Small intestine (tissue), 7 donors: ENCODE measurements at regions not wholly inside any gene's neighbourhood (a gene's known extent, or its start where the extent isn't known, plus 50 kb on each side); places are given as distances from the start of the nearest gene placed in this dataset.

Experiments
- DNase-seq, 2 donors: peaks; one replicate each; pipeline versions ENCODE4 v3.0.0 to v3.0.0-alpha.2; 2013
- FAIRE-seq: peaks from 2 replicates; lab custom pipeline; 2012; peaks lifted over from hg19 to GRCh38; lab: Jason Lieb, UNC
- H3K27ac ChIP-seq, 3 donors: one replicate each; pipeline ENCODE4 v1.5.1; 2013; ENCODE audit warnings: low read length in 2 of 3, mild to moderate bottlenecking in 2 of 3, control low read depth in 1 of 3, inconsistent platforms in 1 of 3, low read depth in 1 of 3, moderate library complexity in 1 of 3
- H3K27me3 ChIP-seq, 3 donors: one replicate each; pipeline ENCODE4 v1.6.1; 2013; ENCODE audit warnings: low read length in 3 of 3, inconsistent platforms in 1 of 3; ENCODE audit not compliant: control insufficient read depth in 3 of 3, insufficient read depth in 3 of 3
- H3K36me3 ChIP-seq, 3 donors: one replicate each; pipeline ENCODE4 v1.6.1; 2013; ENCODE audit warnings: low read length in 3 of 3, inconsistent platforms in 1 of 3, low read depth in 1 of 3, mild to moderate bottlenecking in 1 of 3, moderate library complexity in 1 of 3; ENCODE audit not compliant: control insufficient read depth in 3 of 3, insufficient read depth in 2 of 3
- H3K4me1 ChIP-seq, 3 donors: one replicate each; pipeline ENCODE4 v1.6.1; 2013; ENCODE audit warnings: low read length in 2 of 3, inconsistent platforms in 1 of 3, low read depth in 1 of 3, mild to moderate bottlenecking in 1 of 3, moderate library complexity in 1 of 3; ENCODE audit not compliant: control insufficient read depth in 3 of 3, insufficient read depth in 2 of 3
- H3K4me3 ChIP-seq, 3 donors: one replicate each; pipeline ENCODE4 v1.5.1; 2013; ENCODE audit warnings: low read length in 3 of 3, control low read depth in 1 of 3, inconsistent platforms in 1 of 3, low read depth in 1 of 3, mild to moderate bottlenecking in 1 of 3, moderate library complexity in 1 of 3
- H3K9me3 ChIP-seq, 2 donors: one replicate each; pipeline ENCODE4 v1.6.1; 2013; ENCODE audit warnings: low read depth in 1 of 2, low read length in 1 of 2; ENCODE audit not compliant: control insufficient read depth in 2 of 2, insufficient read depth in 1 of 2
- WGBS, 3 donors: extraction: QIAGEN DNeasy Blood & Tissue Kit; methylation state at CpG; one replicate each; pipeline ENCODE4 v1.1.7; 2013; 5-methylcytosine and 5-hydroxymethylcytosine counted together
- donor health status: healthy with polysubstance abuse.
- donor health status: control.
- donor health status: control.
- donor health status: Bipolar disorder and iron deficiency.
- donor health status: healthy.

- Histone ChIP-seq H3K9me3 (peaks cover 0 to 15% of the 10 kb centered on the region in 2 donors), H3K4me1 (no peaks in the 10 kb centered on the region), H3K4me3 (no peak overlapping the region), H3K36me3 (no peaks in the 10 kb centered on the region), H3K27me3 (no peaks in the 10 kb centered on the region), H3K27ac (no peak overlapping the region)
- WGBS, 3 donors = 21 to 69% (median 50%) methylated on average over 2 of the region's 2 CpGs
- no peak for FAIRE-seq
- no peak for DNase-seq
These were observed 947.0 kb downstream of the REEP3 start for GRCh38 chr10:64468219-64468618.

GRCh38 chr10:64476506-64476905 is 955.3 kb downstream of the REEP3 start:
- Histone ChIP-seq H3K4me1 (no peaks in the 10 kb centered on the region), H3K4me3 (no peak overlapping the region), H3K27ac (no peak overlapping the region), H3K9me3 (no peaks in the 10 kb centered on the region), H3K36me3 (no peaks in the 10 kb centered on the region), H3K27me3 (no peaks in the 10 kb centered on the region)
- DNase-seq (no peak), FAIRE-seq (no peak)

- no peak overlapping the region for H3K4me3 ChIP-seq
- H3K27ac ChIP-seq = no peak overlapping the region
- DNase-seq (no peak), FAIRE-seq (no peak)
- no peaks in the 10 kb centered on the region for H3K27me3 ChIP-seq
- H3K4me1 ChIP-seq = no peaks in the 10 kb centered on the region
- no peaks in the 10 kb centered on the region for H3K9me3 ChIP-seq
- no peaks in the 10 kb centered on the region for H3K36me3 ChIP-seq
These were observed 956.6 kb downstream of the REEP3 start for GRCh38 chr10:64477791-64478190.

- FAIRE-seq = no peak
- Histone ChIP-seq H3K27ac (no peak overlapping the region), H3K9me3 (no peaks in the 10 kb centered on the region), H3K36me3 (no peaks in the 10 kb centered on the region), H3K4me1 (no peaks in the 10 kb centered on the region), H3K4me3 (no peak overlapping the region), H3K27me3 (no peaks in the 10 kb centered on the region)
- no peak for DNase-seq
These were observed 963.7 kb downstream of the REEP3 start for GRCh38 chr10:64484811-64485330.

GRCh38 chr10:64486149-64486548 is 964.9 kb downstream of the REEP3 start:
- Histone ChIP-seq H3K4me3 (no peak overlapping the region), H3K4me1 (no peaks in the 10 kb centered on the region), H3K27me3 (no peaks in the 10 kb centered on the region), H3K9me3 (no peaks in the 10 kb centered on the region), H3K36me3 (no peaks in the 10 kb centered on the region), H3K27ac (no peak overlapping the region)
- no peak for DNase-seq
- WGBS, 3 donors = 47 to 64% (median 50%) methylated on average over 2 of the region's 2 CpGs
- no peak for FAIRE-seq

GRCh38 chr10:64486901-64487300 is 965.7 kb downstream of the REEP3 start:
- FAIRE-seq (no peak), DNase-seq (no peak)

GRCh38 chr10:64494901-64495300 is 973.7 kb downstream of the REEP3 start:
- H3K27me3 ChIP-seq = no peaks in the 10 kb centered on the region
- H3K4me1 ChIP-seq = no peaks in the 10 kb centered on the region
- DNase-seq (no peak), FAIRE-seq (no peak)
- H3K9me3 ChIP-seq = peaks cover 0 to 2% of the 10 kb centered on the region in 2 donors
- H3K4me3 ChIP-seq = no peak overlapping the region
- H3K27ac ChIP-seq = no peak overlapping the region
- H3K36me3 ChIP-seq = no peaks in the 10 kb centered on the region

More at GRCh38 chr10:64486901-64487300, 965.7 kb downstream of the REEP3 start:
- Histone ChIP-seq H3K9me3 (no peaks in the 10 kb centered on the region), H3K4me1 (no peaks in the 10 kb centered on the region), H3K4me3 (no peak overlapping the region), H3K36me3 (no peaks in the 10 kb centered on the region), H3K27me3 (no peaks in the 10 kb centered on the region), H3K27ac (no peak overlapping the region)

GRCh38 chr10:64497306-64497705 is 976.1 kb downstream of the REEP3 start:
- FAIRE-seq = no peak
- Histone ChIP-seq H3K4me1 (no peaks in the 10 kb centered on the region), H3K36me3 (no peaks in the 10 kb centered on the region), H3K27ac (no peak overlapping the region), H3K27me3 (no peaks in the 10 kb centered on the region), H3K4me3 (no peak overlapping the region), H3K9me3 (peaks cover 0 to 2% of the 10 kb centered on the region in 2 donors)
- DNase-seq = no peak
- 88 to 92% (median 91%) methylated on average over 8 of the region's 8 CpGs for WGBS, 3 donors

- no peaks in the 10 kb centered on the region for H3K4me1 ChIP-seq
- H3K27ac ChIP-seq = no peak overlapping the region
- H3K27me3 ChIP-seq = no peaks in the 10 kb centered on the region
- H3K9me3 ChIP-seq = no peaks in the 10 kb centered on the region
- H3K36me3 ChIP-seq = no peaks in the 10 kb centered on the region
- DNase-seq = no peak
- no peak overlapping the region for H3K4me3 ChIP-seq
- FAIRE-seq = no peak
These were observed 980.6 kb downstream of the REEP3 start for GRCh38 chr10:64501807-64502206.
